NCI-H1436 treated with DMSO at 0.1 percent for 48 hours (cell line): ENCODE measurements at regions not wholly inside any gene's neighbourhood (a gene's known extent, or its start where the extent isn't known, plus 50 kb on each side); places are given as distances from the start of the nearest gene placed in this dataset.

Experiments used
- DNase-seq: peaks from one replicate; lab custom pipeline; 2025; lab: John Stamatoyannopoulos, UW

- DNase-seq: no peak
Measured at GRCh38 chr22:46054091-46055073, 77.4 kb upstream of the WNT7B start.

GRCh38 chr22:46055181-46055875 is 78.4 kb upstream of the WNT7B start:
- no peak for DNase-seq

GRCh38 chr22:46055911-46056545 is 79.1 kb upstream of the WNT7B start:
- no peak for DNase-seq

GRCh38 chr22:46056546-46057245 is 79.7 kb upstream of the WNT7B start:
- no peak for DNase-seq

GRCh38 chr22:46057246-46058090 is 80.5 kb upstream of the WNT7B start:
- DNase-seq: no peak

GRCh38 chr22:46058091-46058420 is 81.1 kb upstream of the WNT7B start:
- no peak for DNase-seq

- DNase-seq: no peak
Measured at GRCh38 chr22:46058591-46059519, 81.9 kb upstream of the WNT7B start.

- no peak for DNase-seq
Measured at GRCh38 chr22:46060292-46061123, 83.5 kb upstream of the WNT7B start.

GRCh38 chr22:46061124-46061500 is 84.2 kb upstream of the WNT7B start:
- no peak for DNase-seq

GRCh38 chr22:46061501-46062231 is 84.7 kb upstream of the WNT7B start:
- DNase-seq: no peak

- no peak for DNase-seq
Measured at GRCh38 chr22:46062232-46062615, 85.3 kb upstream of the WNT7B start.

- DNase-seq: no peak
Measured at GRCh38 chr22:46062971-46063631, 86.1 kb upstream of the WNT7B start.

GRCh38 chr22:46063846-46064227 is 86.5 kb upstream of the PPARA start:
- DNase-seq: peak; percentile 69

GRCh38 chr22:46064228-46064965 is 85.9 kb upstream of the PPARA start:
- no peak for DNase-seq

- no peak for DNase-seq
Measured at GRCh38 chr22:46064966-46065666, 85.2 kb upstream of the PPARA start.

- no peak for DNase-seq
Measured at GRCh38 chr22:46065691-46066454, 84.5 kb upstream of the PPARA start.
